MM.1S (cell line): ENCODE measurements at regions not wholly inside any gene's neighbourhood (a gene's known extent, or its start where the extent isn't known, plus 50 kb on each side); places are given as distances from the start of the nearest gene placed in this dataset.

Source experiments
- DNase-seq: peaks from one replicate; pipeline ENCODE4 v3.0.0-alpha.2; 2015
- H2AFZ ChIP-seq: fragments of 300-600 bp; sonication (generic); 2 replicates; pipeline ENCODE4 v1.6.0; 2016; ENCODE audit warnings: antibody characterized with exemption, low read length
- H3F3A ChIP-seq: fragments of 300-600 bp; sonication (generic); 2 replicates; pipeline ENCODE4 v1.6.1; 2016; ENCODE audit warnings: mild to moderate bottlenecking, antibody characterized with exemption, low read length, moderate library complexity, mixed read lengths; ENCODE audit not compliant: insufficient read depth
- H3K27ac ChIP-seq: fragments of 300-600 bp; sonication (generic); 2 replicates; pipeline ENCODE4 v1.5.1; 2016; ENCODE audit warnings: mild to moderate bottlenecking, low read length
- H3K27me3 ChIP-seq: fragments of 300-600 bp; sonication (generic); replicated peaks from 2 replicates; pipeline ENCODE4 v1.6.0; 2016; ENCODE audit warnings: low read length; ENCODE audit not compliant: insufficient read depth
- H3K36me3 ChIP-seq: fragments of 300-600 bp; sonication (generic); replicated peaks from 2 replicates; pipeline ENCODE4 v1.6.1; 2016; ENCODE audit warnings: mild to moderate bottlenecking, low read length, mixed read lengths; ENCODE audit not compliant: insufficient read depth
- H3K4me1 ChIP-seq: fragments of 300-600 bp; sonication (generic); 2 replicates; pipeline ENCODE4 v1.6.1; 2016; ENCODE audit warnings: low read length, mixed read lengths
- H3K4me2 ChIP-seq: fragments of 300-600 bp; sonication (generic); 2 replicates; pipeline ENCODE4 v1.6.0; 2016; ENCODE audit warnings: low read depth, low read length
- H3K4me3 ChIP-seq: fragments of 300-600 bp; sonication (generic); 2 replicates; pipeline ENCODE4 v1.5.1; 2016; ENCODE audit warnings: low read length, mixed read lengths
- H3K79me2 ChIP-seq: fragments of 300-600 bp; sonication (generic); 2 replicates; pipeline ENCODE4 v1.6.1; 2016; ENCODE audit warnings: mixed run types, low read length, mixed read lengths
- H3K9ac ChIP-seq: fragments of 300-600 bp; sonication (generic); 2 replicates; pipeline ENCODE4 v1.6.1; 2016; ENCODE audit warnings: low read length, mixed read lengths
- H3K9me2 ChIP-seq: fragments of 300-600 bp; sonication (generic); replicated peaks from 2 replicates; pipeline ENCODE4 v1.6.1; 2016; ENCODE audit warnings: mild to moderate bottlenecking, low read length, mixed read lengths; ENCODE audit not compliant: insufficient read depth
- H3K9me3 ChIP-seq: fragments of 300-600 bp; sonication (generic); replicated peaks from 2 replicates; pipeline ENCODE4 v1.6.1; 2016; ENCODE audit warnings: mild to moderate bottlenecking, low read length, mixed read lengths; ENCODE audit not compliant: insufficient read depth
- H4K20me1 ChIP-seq: fragments of 300-600 bp; sonication (generic); 2 replicates; pipeline ENCODE4 v1.6.1; 2016; ENCODE audit warnings: mild to moderate bottlenecking, low read length, moderate library complexity, mixed read lengths; ENCODE audit not compliant: insufficient read depth
- CTCF ChIP-seq: fragments of 300-600 bp; sonication (generic); IDR thresholded peaks from 2 replicates; pipeline ENCODE4 v1.5.1; 2016; ENCODE audit warnings: antibody characterized with exemption, low read length, mixed read lengths
- EZH2 ChIP-seq: fragments of 300-600 bp; sonication (generic); optimal IDR thresholded peaks from 2 replicates; pipeline ENCODE3; 2017; ENCODE audit warnings: low read depth, mild to moderate bottlenecking, antibody characterized with exemption, low read length, mixed read lengths
- EZH2phosphoT487 ChIP-seq: fragments of 300-600 bp; sonication (generic); IDR thresholded peaks from 2 replicates; pipeline ENCODE4 v1.6.1; 2018; ENCODE audit warnings: antibody characterized with exemption, low read length

- H3K4me2 ChIP-seq: no peak overlapping the region
- H2AFZ ChIP-seq: no peak overlapping the region
- 0 out of 2 replicates have a peak, but pooled peaks cover 3% of the 10 kb centered on the region for H3K9me2 ChIP-seq
- H3K36me3 ChIP-seq: no peaks in the 10 kb centered on the region
- H3K9me3 ChIP-seq: no peaks in the 10 kb centered on the region
- H3K9ac ChIP-seq: no peak overlapping the region
- no peak overlapping the region for H3K27ac ChIP-seq
- H3F3A ChIP-seq: no peaks in the 10 kb centered on the region
- no peaks in the 10 kb centered on the region for H4K20me1 ChIP-seq
- no peak for DNase-seq
- no peaks in the 10 kb centered on the region for H3K27me3 ChIP-seq
- no peak overlapping the region for H3K4me3 ChIP-seq
- no peak for TF ChIP-seq EZH2
- no peak for TF ChIP-seq EZH2phosphoT487
- TF ChIP-seq CTCF: no peak
- no peaks in the 10 kb centered on the region for H3K4me1 ChIP-seq
- no peaks in the 10 kb centered on the region for H3K79me2 ChIP-seq
These were observed 103.6 kb downstream of the BOD1 start for GRCh38 chr5:173512637-173513435.

GRCh38 chr5:173509060-173509459 lies 107.4 kb downstream of the BOD1 start:
- no peaks in the 10 kb centered on the region for H3K79me2 ChIP-seq
- no peaks in the 10 kb centered on the region for H3K36me3 ChIP-seq
- H3K27me3 ChIP-seq: no peaks in the 10 kb centered on the region
- H3K9me2 ChIP-seq: 0 out of 2 replicates have a peak, but pooled peaks cover 3% of the 10 kb centered on the region
- TF ChIP-seq EZH2phosphoT487 (no peak), EZH2 (no peak), CTCF (no peak)
- H3K9ac ChIP-seq: no peak overlapping the region
- no peak overlapping the region for H3K27ac ChIP-seq
- no peak overlapping the region for H3K4me2 ChIP-seq
- no peak for DNase-seq
- no peak overlapping the region for H3K4me3 ChIP-seq
- no peaks in the 10 kb centered on the region for H3K4me1 ChIP-seq
- no peak overlapping the region for H2AFZ ChIP-seq
- no peaks in the 10 kb centered on the region for H3K9me3 ChIP-seq
- H4K20me1 ChIP-seq: no peaks in the 10 kb centered on the region
- no peaks in the 10 kb centered on the region for H3F3A ChIP-seq

- H3K9ac ChIP-seq: no peak overlapping the region
- no peaks in the 10 kb centered on the region for H3F3A ChIP-seq
- H4K20me1 ChIP-seq: no peaks in the 10 kb centered on the region
- no peaks in the 10 kb centered on the region for H3K79me2 ChIP-seq
- no peaks in the 10 kb centered on the region for H3K27me3 ChIP-seq
- H3K9me2 ChIP-seq: 0 out of 2 replicates have a peak, but pooled peaks cover 3% of the 10 kb centered on the region
- H3K9me3 ChIP-seq: no peaks in the 10 kb centered on the region
- H3K27ac ChIP-seq: no peak overlapping the region
- no peak overlapping the region for H2AFZ ChIP-seq
- TF ChIP-seq CTCF (no peak), EZH2 (no peak), EZH2phosphoT487 (no peak)
- H3K4me3 ChIP-seq: no peak overlapping the region
- no peak overlapping the region for H3K4me2 ChIP-seq
- no peaks in the 10 kb centered on the region for H3K4me1 ChIP-seq
- no peak for DNase-seq
- no peaks in the 10 kb centered on the region for H3K36me3 ChIP-seq
These were observed 109.3 kb downstream of the BOD1 start for GRCh38 chr5:173507171-173507570.
